CD4-positive, alpha-beta T cell treated with Interleukin-4 for 4 hours (primary cell): ENCODE measurements at regions not wholly inside any gene's neighbourhood (a gene's known extent, or its start where the extent isn't known, plus 50 kb on each side); places are given as distances from the start of the nearest gene placed in this dataset.
"Not testable (repeated sequence)": the region's sequence is repeated elsewhere in the genome, so short reads cannot be mapped to it uniquely, and the experiment has no call there.

Source experiments
- DNase-seq: peaks from one replicate; pipeline ENCODE4 v3.0.0-alpha.2; 2020

GRCh38 chr14:71336489-71337192 lies 429.4 kb downstream of the PCNX1 start:
- DNase-seq = no peak

- no peak for DNase-seq
These were observed 430.9 kb downstream of the PCNX1 start for GRCh38 chr14:71338153-71338552.

- DNase-seq = no peak
These were observed 432.6 kb downstream of the PCNX1 start for GRCh38 chr14:71339650-71340415.

GRCh38 chr14:71341156-71341555 lies 433.9 kb downstream of the PCNX1 start:
- no peak for DNase-seq

- no peak for DNase-seq
These were observed 436.5 kb downstream of the PCNX1 start for GRCh38 chr14:71343724-71344123.

- DNase-seq = no peak
These were observed 437.2 kb downstream of the PCNX1 start for GRCh38 chr14:71344506-71344905.

- DNase-seq = peak; percentile 35
These were observed 439.4 kb downstream of the PCNX1 start for GRCh38 chr14:71346685-71347084.

GRCh38 chr14:71348394-71348793 lies 441.1 kb downstream of the PCNX1 start:
- no peak for DNase-seq

- DNase-seq = no peak
These were observed 441.6 kb downstream of the PCNX1 start for GRCh38 chr14:71348817-71349216.

- DNase-seq = no peak
These were observed 446.9 kb downstream of the PCNX1 start for GRCh38 chr14:71354142-71354541.

- DNase-seq = no peak
These were observed 447.5 kb downstream of the PCNX1 start for GRCh38 chr14:71354801-71355200.

- DNase-seq = no peak
These were observed 448.3 kb downstream of the PCNX1 start for GRCh38 chr14:71355324-71356201.

- no peak for DNase-seq
These were observed 451.1 kb downstream of the PCNX1 start for GRCh38 chr14:71358209-71358931.

- DNase-seq = not testable (repeated sequence)
These were observed 451.7 kb downstream of the PCNX1 start for GRCh38 chr14:71358932-71359421.

- DNase-seq = no peak
These were observed 452.6 kb downstream of the PCNX1 start for GRCh38 chr14:71359823-71360222.

- DNase-seq = peak; percentile 15
These were observed 454.1 kb downstream of the PCNX1 start for GRCh38 chr14:71361336-71361735.

- DNase-seq = no peak
These were observed 454.6 kb downstream of the PCNX1 start for GRCh38 chr14:71361874-71362273.

- no peak for DNase-seq
These were observed 455.0 kb downstream of the PCNX1 start for GRCh38 chr14:71362282-71362681.

GRCh38 chr14:71362920-71363584 lies 455.8 kb downstream of the PCNX1 start:
- no peak for DNase-seq

GRCh38 chr14:71363946-71364925 lies 457.0 kb downstream of the PCNX1 start:
- DNase-seq = no peak

- no peak for DNase-seq
These were observed 458.1 kb downstream of the PCNX1 start for GRCh38 chr14:71365361-71365760.
